GM21423 (cell line): ENCODE measurements at regions not wholly inside any gene's neighbourhood (a gene's known extent, or its start where the extent isn't known, plus 50 kb on each side); places are given as distances from the start of the nearest gene placed in this dataset.

Source experiments
- ATAC-seq: cut with Tn5 transposase; IDR thresholded peaks from one replicate; pipeline ENCODE4 v1.9.1; 2021; ENCODE audit warnings: mild to moderate bottlenecking, moderate library complexity; ENCODE audit not compliant: unreplicated experiment

DNA sequence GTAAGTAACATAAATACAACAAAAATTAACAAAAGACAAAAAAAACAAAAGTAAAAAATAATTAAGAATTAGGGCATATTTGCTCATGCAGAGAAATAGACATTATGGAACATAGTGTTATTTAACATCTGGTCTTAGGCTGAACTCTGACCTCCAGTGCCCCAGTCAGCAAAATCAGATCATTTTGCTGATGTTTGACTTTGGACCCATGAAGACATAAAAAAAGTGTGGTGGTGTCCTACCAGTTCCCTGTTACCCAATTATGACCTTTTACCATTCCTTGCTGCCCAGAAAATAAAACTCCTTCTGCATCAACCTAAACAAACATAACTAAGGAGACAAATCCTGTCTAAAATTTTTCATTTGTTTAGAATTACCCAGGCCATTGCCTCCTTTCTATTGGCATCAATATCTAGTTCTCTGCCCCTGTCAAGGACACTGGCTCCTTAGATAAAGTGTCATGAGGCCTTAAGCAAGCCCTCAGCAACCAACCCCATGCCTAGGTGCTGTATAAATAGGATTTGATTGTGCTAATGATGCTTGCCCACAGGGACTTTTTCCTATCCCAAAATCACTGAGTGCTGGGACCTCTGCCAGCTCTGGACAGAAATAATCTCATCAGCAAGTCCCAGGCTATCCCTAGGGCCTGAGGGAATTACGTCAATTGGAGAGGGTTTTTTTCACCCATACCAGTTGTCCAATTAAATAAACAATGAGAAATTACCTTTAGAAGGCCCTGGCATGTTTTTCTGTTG is 334.5 kb upstream of the UMPS start:
- ATAC-seq: no peak

DNA sequence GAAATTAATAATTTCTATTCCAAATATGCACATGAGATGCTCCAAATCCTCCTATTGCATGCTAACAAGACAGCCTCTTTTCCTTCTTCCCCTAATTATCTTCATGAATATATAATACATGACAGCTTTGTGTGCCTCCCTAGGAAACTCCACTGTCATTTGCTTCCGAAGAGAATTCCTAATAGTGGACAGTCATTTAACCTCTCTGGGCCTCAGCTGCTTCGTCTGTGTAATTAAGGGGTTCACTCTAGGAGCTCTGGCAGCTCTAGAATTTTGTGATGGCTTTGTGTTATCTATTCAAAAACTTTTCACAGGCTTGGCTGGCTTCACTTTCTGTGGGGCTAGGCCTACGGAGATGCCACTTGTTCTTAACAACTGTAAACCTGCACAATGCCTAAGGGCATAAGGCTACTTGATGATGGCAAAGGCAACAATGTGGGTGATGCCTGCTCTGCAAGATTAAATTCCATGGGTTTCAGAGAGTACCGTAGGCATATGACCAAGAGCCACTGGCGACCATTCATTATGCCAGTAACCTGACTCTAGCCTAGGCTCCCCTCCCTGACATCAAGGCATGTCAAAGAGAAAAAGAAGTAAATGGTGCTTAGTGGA is 333.8 kb upstream of the UMPS start:
- no peak for ATAC-seq

DNA sequence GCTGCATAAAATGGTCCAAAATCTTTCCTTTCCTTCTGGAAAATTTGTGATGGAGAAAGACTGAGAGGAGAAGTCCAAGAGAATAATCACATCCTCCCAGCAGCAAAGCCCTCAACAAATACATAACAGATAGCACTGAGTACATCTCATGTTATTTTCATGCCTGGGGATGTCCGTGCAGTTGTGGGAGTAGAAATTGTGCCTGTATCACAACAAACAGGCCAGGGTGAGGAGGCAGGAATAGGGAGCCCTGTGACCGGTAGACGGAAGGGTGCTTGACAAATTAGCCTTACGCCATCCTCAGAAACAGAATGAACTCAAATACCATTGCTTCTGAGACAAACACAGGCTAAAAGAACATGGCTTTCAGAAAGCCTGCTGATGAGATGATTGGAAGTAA is 333.2 kb upstream of the UMPS start:
- no peak for ATAC-seq

DNA sequence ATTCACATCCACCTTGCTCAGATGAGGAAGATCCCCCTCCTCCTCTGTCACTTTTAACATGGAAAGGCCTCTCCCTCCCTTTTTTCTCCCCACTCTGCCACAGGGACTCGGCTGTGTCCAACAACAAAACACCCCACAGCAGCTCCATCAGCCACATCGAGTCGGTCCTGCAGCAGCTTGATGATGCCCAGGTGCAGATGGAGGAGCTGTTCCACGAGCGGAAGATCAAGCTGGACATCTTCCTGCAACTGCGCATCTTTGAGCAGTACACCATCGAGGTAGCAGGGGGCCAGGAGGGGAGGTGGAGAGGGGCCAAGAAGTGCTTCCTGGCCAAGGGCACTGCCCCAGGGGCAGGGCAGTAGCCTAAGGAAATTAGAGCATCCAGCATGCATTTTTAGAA is 331.7 kb upstream of the UMPS start:
- ATAC-seq: no peak

DNA sequence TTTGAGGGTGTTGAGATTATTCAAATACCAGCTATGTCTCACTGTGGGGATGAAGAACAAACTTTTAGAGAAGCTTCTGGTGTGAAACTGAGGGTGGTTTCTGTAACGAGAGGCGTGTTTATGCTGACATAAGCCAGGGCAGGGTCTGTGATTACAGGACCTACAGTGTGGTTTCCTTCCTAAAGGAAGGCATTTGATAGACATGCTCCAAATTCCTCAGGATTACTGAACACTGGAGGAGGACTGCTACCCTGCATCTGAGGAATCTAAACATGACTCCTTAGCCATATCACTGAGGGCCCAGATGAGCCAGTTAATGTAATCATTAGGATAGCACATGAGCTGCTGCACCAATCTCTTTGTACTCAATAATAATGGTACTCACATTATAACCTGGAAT is 328.4 kb upstream of the UMPS start:
- no peak for ATAC-seq

DNA sequence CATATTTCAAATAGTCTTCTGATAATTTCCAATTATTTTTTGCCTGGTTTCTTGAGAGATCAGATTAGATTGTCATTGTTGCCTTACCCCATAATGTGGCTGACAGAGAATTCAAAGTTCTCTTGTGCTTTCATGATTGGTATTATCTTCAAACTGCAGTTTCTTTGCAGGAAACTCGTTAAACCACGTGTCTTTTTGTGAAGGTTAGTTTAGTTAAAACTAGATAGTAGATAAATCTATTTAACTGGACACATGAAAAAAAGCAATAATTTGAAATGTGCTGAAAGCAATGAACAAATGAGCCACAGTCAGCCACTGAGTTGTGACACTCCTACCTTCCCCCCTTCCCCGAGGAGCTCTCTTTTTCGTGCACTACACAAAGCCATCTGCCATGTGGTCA is 327.5 kb upstream of the UMPS start:
- no peak for ATAC-seq

DNA sequence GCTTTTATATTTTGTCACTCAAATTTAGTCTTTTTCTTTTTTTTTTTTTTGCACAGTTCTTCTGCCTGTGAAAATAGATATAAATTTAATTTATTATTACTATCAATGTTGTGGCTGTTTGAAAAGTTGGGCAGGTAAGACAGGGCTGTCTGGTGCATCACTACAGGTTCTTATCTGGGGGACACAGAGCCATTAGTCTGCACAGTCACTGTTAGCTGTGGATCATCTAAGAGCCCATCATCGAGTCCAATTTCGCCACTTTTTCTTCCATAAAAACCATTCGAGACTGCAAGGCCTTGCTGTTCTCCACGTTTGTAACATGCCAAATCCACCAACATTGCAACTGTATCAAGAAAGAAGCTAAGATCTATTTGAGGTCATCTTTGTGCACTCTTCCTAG is 325.6 kb upstream of the UMPS start:
- ATAC-seq: no peak

DNA sequence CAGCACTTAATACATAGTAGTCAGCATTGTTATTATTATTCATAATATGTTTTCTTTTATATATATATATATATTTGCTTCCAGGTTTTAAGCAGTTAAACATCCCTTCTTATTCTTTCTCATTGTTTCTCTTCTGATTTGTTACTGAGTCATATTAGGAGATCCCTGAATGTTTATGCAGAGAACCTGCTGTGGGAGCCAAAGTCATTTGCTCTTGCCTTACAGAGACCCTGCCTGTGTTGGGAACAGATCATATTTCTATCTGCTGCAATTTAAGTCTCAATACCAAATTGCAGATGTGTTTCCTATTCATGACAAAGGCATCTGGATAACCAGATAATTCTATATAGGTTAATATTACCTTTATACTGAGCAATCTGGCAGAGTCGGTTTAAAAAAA is 323.0 kb upstream of the UMPS start:
- ATAC-seq: no peak

DNA sequence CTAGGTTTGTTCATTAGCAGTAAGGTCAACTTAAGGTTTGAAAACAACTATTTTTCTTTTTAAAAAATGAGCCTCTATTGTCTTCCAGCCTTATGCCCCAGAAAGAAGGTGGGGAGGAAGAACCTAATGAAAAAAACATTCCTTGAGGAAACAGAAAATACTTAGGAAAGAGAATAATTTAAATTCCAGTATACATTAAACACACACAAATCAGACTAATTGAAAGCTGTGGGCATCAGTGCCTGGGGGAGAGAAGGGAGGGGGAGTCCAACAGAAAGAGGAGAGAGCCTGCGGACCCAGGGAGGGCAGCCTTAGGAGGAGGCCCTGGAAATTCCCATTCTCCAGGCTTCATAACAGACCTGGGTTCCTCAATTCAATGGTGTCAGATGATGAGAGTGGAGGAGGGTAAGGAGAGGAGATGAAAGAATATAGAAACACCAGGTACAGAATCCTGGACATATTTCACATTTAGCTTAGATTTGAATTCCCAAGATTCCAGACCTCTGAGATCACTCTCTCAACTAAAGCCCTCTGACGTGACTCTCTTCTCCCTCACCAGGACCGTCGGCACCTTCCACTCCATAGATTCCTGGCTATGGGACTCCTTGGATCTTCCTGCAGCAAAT is 320.5 kb upstream of the UMPS start:
- no peak for ATAC-seq

DNA sequence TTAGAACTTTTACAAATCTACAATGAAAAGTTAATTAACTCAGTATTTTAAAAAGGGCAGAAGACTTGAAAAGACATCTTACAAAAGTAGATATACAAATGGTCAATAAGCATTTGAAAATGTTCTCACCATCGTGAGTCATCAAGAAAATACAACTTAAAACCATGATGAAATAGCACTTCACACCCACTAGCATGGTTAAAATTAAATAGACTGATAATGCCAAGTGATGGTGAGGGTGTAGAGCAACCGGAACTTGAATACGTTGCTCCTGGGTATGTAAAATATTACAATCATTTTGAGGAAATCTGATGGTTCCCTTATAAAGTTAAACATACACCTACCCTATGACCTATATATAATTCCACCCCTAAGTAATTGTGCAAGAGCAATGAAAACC is 319.8 kb upstream of the UMPS start:
- no peak for ATAC-seq

DNA sequence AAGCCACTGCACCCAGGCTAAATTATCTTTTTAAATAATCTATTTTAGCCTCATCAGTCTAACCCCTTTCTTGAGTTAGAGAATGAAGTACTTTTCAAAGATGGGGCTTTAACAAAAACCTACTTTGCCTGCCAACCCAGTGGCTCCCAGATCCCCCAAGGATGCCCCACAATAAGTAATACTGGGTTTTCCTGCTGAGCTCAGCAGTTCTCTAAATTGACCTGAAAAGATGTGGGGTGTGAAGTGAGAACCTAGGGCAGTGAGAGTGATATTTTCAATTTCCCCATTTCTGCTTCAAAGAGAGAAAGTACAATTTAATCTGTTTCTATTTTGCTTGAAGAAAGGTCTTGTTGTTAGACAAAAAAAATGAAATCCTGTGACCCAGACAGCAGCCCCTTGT is 318.5 kb upstream of the UMPS start:
- no peak for ATAC-seq

DNA sequence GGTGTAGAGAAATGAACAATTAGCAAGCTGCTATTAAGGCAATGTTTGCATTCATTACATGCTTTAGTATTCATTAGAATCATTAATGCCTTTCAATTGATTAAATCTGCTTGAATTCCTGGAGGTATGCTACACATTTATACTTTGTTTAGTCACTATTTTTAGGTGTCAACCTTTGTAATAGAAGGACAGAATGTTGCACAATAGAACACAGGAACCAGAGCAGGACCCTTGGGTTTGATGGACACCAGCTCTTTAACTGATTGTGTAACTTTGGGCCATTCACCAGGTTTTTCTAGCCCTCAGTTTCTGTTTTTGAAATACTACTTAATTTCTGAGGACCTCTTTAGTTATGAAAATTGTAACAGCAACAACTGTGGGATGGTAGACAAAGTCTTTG is 317.6 kb upstream of the UMPS start:
- ATAC-seq: no peak

DNA sequence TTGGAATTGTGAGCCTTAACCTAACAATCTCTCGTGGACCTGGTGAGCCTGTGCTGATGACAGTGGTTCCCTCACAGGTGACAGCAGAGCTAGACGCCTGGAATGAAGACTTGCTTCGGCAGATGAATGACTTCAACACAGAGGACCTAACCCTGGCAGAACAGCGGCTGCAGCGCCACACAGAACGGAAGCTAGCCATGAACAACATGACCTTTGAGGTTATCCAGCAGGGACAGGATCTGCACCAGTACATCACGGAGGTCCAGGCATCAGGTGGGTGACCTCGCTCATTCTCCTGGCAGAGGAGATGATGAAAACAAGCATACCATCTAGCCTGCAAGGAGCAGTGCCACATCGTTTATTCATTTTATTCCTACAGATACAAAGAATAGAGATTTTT is 316.9 kb upstream of the UMPS start:
- ATAC-seq: no peak

DNA sequence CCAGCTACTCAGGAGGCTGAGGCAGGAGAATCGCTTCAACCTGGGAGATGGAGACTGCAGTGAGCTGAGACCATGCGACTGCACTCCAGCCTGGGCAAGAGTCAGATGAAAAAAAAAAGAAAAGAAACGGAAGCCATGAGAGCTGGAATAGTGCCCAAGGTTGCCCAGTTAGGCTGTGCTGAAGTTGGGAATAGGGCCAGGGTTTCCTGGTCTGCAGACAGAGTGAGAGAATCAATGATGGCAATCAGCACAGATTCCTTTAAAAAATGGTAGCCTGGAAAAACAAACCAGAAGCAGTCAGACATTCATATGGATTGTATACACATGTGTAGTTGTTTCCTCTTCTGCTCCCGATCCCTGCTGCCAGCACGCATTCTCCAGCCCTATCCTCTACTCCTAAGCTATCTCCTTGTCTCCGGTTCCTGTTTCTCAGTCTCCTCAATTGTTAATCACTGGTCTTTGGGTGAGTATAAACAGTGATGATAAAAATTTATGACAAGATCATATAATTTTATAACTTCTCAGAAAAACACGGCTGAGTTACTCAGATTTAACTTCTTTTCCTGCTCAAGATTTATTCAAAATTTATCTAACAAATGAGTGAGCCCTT is 316.2 kb upstream of the UMPS start:
- ATAC-seq: no peak

DNA sequence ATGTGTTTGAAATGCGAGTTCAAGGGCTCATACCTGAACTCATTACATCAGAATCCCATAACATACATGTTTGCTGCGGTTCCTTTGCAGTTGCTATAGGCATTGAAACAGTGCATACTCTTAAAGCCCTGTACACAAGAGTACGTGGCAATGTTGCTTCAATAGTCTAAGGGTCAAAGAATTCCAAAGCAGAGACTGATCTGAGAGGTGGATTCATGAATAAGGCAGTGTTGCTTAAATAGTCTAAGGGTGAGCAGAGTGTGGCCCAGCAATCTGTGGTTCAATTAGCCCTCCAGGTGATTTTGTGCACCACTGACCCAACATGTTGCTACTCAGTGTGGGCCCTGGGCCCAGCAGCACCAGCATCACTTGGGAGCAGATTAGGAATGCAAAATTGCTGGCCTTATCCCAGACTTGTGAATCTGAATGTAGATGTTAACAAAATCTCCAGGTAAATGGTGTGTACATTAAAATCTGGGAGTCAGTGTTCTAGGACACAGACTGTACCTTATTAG is 314.7 kb upstream of the UMPS start:
- no peak for ATAC-seq

DNA sequence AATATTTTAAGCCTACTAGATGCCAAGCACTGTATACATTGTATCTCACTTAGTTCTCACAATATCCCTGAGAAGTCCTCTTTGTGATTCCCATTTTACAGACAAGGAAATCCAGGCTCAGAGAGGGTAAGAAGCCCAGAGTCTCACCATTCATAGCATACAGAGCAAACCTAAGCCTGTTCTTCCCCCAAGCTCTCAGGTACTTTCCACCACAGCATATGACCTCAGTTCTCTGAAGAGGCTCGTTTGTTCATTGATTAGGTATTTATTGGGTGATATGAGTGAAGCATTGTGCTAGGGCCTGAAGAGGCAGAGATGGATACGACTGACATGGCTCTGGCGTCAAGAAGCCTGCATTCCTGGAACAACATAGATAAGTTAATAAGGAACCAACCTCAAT is 310.9 kb upstream of the UMPS start:
- ATAC-seq: no peak

DNA sequence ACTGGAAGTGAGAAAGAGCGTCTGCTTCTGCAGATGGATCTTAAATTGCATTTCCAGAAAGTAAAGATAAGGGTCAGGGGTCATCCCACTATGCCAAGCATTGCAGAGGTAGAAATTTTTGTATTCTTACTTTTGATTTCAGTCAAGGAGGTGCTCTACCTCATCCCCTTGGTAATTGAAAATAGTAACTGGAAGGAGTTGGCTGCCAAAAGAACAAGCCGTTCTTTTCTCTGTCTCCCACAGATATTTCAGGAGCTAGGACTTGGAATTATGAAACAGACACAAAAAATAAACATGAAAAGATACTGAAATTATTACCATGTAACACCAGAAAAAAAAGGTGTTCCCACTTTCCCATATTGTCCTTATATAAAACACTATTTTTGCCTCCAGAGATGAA is 309.9 kb upstream of the UMPS start:
- ATAC-seq: no peak

DNA sequence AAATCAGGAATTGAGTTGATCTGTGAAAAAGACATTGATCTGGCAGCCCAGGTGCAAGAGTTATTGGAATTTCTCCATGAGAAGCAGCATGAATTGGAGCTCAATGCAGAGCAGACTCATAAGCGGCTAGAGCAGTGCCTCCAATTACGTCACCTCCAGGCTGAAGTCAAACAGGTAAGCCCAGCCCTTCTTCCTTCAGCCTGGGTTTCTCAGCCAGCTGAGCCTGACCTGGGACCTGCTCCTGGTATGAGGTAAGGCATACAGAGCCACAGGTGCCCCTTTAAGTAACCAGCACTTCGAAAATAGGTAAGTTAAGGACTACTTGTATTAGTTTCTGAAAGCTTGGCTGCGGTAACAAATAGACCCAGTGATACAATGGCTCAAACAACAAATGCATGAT is 307.4 kb upstream of the UMPS start:
- ATAC-seq: no peak

DNA sequence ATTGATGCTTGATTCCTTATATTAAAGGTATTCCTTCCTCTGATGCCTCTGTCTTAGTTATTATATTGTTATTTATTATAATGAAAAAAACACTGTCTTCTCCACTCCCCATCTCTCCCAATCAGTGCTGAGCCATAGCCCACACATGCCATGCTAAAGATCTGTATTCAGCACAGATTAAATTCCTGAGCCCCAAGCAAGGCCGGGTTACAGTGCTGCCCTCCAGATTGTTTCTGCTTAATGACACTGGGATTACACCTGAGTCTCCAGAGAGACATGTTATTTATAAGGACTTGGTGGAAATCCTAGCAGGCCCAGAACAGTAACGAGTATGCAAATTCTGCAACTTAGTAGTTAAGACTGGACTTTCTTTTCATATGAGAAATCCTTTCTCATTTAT is 305.9 kb upstream of the UMPS start:
- no peak for ATAC-seq

DNA sequence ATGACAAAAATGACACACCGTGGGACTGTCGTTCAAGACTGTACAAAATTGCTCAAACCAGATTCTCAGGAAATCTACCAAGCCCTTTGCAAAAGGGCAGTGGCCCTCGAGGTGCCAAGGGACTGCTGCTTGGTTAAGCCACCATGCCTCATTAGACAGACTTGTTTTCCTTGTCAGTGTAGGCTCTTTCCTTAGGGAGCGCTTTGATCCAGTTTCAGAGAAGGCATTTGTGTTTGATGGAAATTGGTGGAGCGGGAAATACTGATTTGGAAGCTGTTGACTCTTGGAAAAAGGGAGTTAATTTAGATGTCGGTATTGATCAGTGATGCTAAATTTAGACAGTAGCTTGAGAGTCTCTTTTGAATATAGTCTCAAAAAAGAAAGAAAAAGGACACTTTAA is 304.3 kb upstream of the UMPS start:
- no peak for ATAC-seq

DNA sequence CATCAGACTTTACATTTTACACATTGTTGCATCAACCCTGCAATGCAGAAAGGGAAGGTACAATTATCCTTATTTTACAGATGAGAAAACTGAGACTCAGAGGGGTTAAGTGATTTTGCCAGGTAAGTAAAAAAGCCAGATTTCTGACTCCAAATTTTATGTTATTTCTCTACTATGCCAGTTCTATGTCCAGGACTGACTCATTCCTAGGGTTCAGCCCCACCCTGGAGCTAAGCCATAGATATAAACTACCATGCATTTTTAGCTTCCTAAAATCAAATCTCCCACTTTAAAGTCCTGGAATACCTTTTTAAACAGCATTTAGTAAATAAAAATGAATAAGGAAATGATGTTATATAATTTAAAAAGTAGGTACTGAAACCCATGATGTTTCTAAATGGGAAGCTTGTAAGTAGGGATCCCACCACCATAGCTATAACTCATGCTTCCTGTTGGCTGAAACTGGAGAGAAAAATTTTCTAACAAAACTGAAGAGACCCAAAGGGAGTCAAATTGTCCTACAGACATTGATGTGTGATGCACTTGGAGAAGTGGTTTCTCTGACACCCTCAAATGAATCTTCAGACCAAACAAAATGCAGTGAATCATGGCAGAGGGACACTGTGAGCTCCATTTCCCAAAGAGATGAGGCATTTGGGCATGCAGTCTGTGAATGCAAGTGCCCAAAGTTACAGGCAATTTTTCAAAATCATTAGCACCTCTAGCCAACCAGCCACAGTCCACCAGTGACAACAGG is 301.7 kb upstream of the UMPS start:
- ATAC-seq: no peak
